Neural cell (in vitro differentiated cells): ENCODE measurements at regions not wholly inside any gene's neighbourhood (a gene's known extent, or its start where the extent isn't known, plus 50 kb on each side); places are given as distances from the start of the nearest gene placed in this dataset.
A peak's percentile ranks its signal among the peaks of the same experiment; 100 is the strongest.

ENCODE experiments used
- H2AFZ ChIP-seq: fragments of 200-600, 300-800 bp; sonication (generic), shearing (Covaris generic); 2 replicates; pipeline ENCODE4 v1.6.0; 2014; ENCODE audit warnings: low read depth, mild to moderate bottlenecking, antibody characterized with exemption, low read length, moderate library complexity
- H3F3A ChIP-seq: fragments of 200-600 bp; shearing (Covaris generic); 2 replicates; pipeline ENCODE4 v1.6.1; 2016; ENCODE audit warnings: mild to moderate bottlenecking, moderate library complexity, mixed read lengths, antibody characterized with exemption, low read length; ENCODE audit not compliant: insufficient read depth, poor library complexity, severe bottlenecking
- H3K27ac ChIP-seq: fragments of 200-600, 300-800 bp; sonication (generic), shearing (Covaris generic); 2 replicates; pipeline ENCODE4 v1.5.1; 2014; ENCODE audit warnings: mild to moderate bottlenecking, low read length, moderate library complexity
- H3K27me3 ChIP-seq: fragments of 300-800, 200-600 bp; sonication (generic), shearing (Covaris generic); 2 replicates; pipeline ENCODE4 v1.6.0; 2014; ENCODE audit warnings: mild to moderate bottlenecking, low read depth, low read length, moderate library complexity; ENCODE audit not compliant: insufficient read depth
- H3K36me3 ChIP-seq: fragments of 300-800, 200-600 bp; sonication (generic), shearing (Covaris generic); 2 replicates; pipeline ENCODE4 v1.5.1; 2014; ENCODE audit warnings: mild to moderate bottlenecking, antibody characterized with exemption, low read length, moderate library complexity; ENCODE audit not compliant: insufficient read depth
- H3K4me2 ChIP-seq: fragments of 300-800, 200-600 bp; sonication (generic), shearing (Covaris generic); 2 replicates; pipeline ENCODE4 v1.6.0; 2014; ENCODE audit warnings: mild to moderate bottlenecking, low read length
- H3K4me3 ChIP-seq: fragments of 300-800, 200-600 bp; sonication (generic), shearing (Covaris generic); 2 replicates; pipeline ENCODE4 v1.5.1; 2014; ENCODE audit warnings: mild to moderate bottlenecking, low read length, moderate library complexity
- H3K79me2 ChIP-seq: fragments of 200-600 bp; shearing (Covaris generic); replicated peaks from 2 replicates; pipeline ENCODE4 v1.6.0; 2014; ENCODE audit warnings: mild to moderate bottlenecking, low read length, moderate library complexity; ENCODE audit not compliant: insufficient read depth
- H3K9ac ChIP-seq: fragments of 300-800, 200-600 bp; sonication (generic), shearing (Covaris generic); 2 replicates; pipeline ENCODE4 v1.6.1; 2016; ENCODE audit warnings: mild to moderate bottlenecking, low read length, mixed read lengths
- H3K9me2 ChIP-seq: fragments of 200-600 bp; shearing (Covaris generic); 2 replicates; pipeline ENCODE4 v1.6.1; 2016; ENCODE audit warnings: mild to moderate bottlenecking, low read length, mixed read lengths; ENCODE audit not compliant: insufficient read depth
- H3K9me3 ChIP-seq: fragments of 200-600, 300-800 bp; sonication (generic), shearing (Covaris generic); 2 replicates; pipeline ENCODE4 v1.6.1; 2016; ENCODE audit warnings: mild to moderate bottlenecking, mixed run types, low read length, moderate library complexity, mixed read lengths
- H4K20me1 ChIP-seq: fragments of 200-600 bp; shearing (Covaris generic); 2 replicates; pipeline ENCODE4 v1.6.1; 2016; ENCODE audit warnings: mild to moderate bottlenecking, mixed run types; ENCODE audit not compliant: insufficient read depth
- CTCF ChIP-seq: fragments of 450-650 bp; IDR thresholded peaks from 2 replicates; pipeline ENCODE4 v1.5.1; 2014; ENCODE audit warnings: antibody characterized with exemption, mild to moderate bottlenecking, moderate library complexity; ENCODE audit not compliant: poor library complexity, severe bottlenecking
- EP300 ChIP-seq: fragments of 450-650 bp; conservative IDR thresholded peaks from 2 replicates; pipeline ENCODE4 v1.6.1; 2014; ENCODE audit warnings: antibody characterized with exemption, mild to moderate bottlenecking, moderate library complexity; ENCODE audit not compliant: poor library complexity, severe bottlenecking
- EZH2 ChIP-seq: fragments of 200-600, 300-800 bp; shearing (Covaris generic), sonication (generic); IDR thresholded peaks from 2 replicates; pipeline ENCODE4 v1.6.1; 2014; ENCODE audit warnings: antibody characterized with exemption, low read length, borderline replicate concordance, mild to moderate bottlenecking; ENCODE audit not compliant: insufficient read depth, poor library complexity, severe bottlenecking
- MXI1 ChIP-seq: fragments of 450-650 bp; conservative IDR thresholded peaks from 2 replicates; pipeline ENCODE4 v1.6.1; 2014; ENCODE audit warnings: antibody characterized with exemption, mild to moderate bottlenecking; ENCODE audit not compliant: poor library complexity, severe bottlenecking
- POLR2AphosphoS5 ChIP-seq: IDR thresholded peaks from 2 replicates; pipeline ENCODE4 v1.6.1; 2012
- RAD21 ChIP-seq: fragments of 450-650 bp; conservative IDR thresholded peaks from 2 replicates; pipeline ENCODE4 v1.6.1; 2014; ENCODE audit warnings: antibody characterized with exemption, mild to moderate bottlenecking, moderate library complexity
- REST ChIP-seq: IDR thresholded peaks from 2 replicates; pipeline ENCODE4 v1.6.1; 2012; ENCODE audit warnings: borderline replicate concordance
- SMC3 ChIP-seq: fragments of 450-650 bp; conservative IDR thresholded peaks from 2 replicates; pipeline ENCODE4 v1.6.1; 2014; ENCODE audit warnings: antibody characterized with exemption, mild to moderate bottlenecking, moderate library complexity; ENCODE audit not compliant: poor library complexity
- TAF1 ChIP-seq: IDR thresholded peaks from 2 replicates; pipeline ENCODE4 v1.6.1; 2012; ENCODE audit warnings: low read depth

- no peaks in the 10 kb centered on the region for H4K20me1 ChIP-seq
- TF ChIP-seq EP300 (no peak), REST (no peak), RAD21 (no peak), CTCF (no peak), MXI1 (no peak), TAF1 (no peak), EZH2 (no peak), SMC3 (no peak), POLR2AphosphoS5 (no peak)
- H3K9me2 ChIP-seq = no peaks in the 10 kb centered on the region
- no peaks in the 10 kb centered on the region for H3F3A ChIP-seq
- H3K9ac ChIP-seq = no peak overlapping the region
- H3K79me2 ChIP-seq = no peaks in the 10 kb centered on the region
- H3K4me2 ChIP-seq = no peak overlapping the region
- H3K27me3 ChIP-seq = no peaks in the 10 kb centered on the region
- H3K4me3 ChIP-seq = peak overlapping the region; percentile 3
- peak overlapping the region; percentile 68 for H3K27ac ChIP-seq
- no peak overlapping the region for H2AFZ ChIP-seq
- no peaks in the 10 kb centered on the region for H3K36me3 ChIP-seq
- no peaks in the 10 kb centered on the region for H3K9me3 ChIP-seq
Observed at GRCh38 chr11:79950172-79950571, 509.3 kb upstream of the TENM4 start.

- Histone ChIP-seq H4K20me1 (no peaks in the 10 kb centered on the region), H3K9ac (no peak overlapping the region), H3K27me3 (no peaks in the 10 kb centered on the region), H3K9me3 (no peaks in the 10 kb centered on the region), H3K27ac (peak overlapping the region; percentile 68), H3K4me2 (peak overlapping the region; percentile 2), H3K9me2 (no peaks in the 10 kb centered on the region), H3K4me3 (peak overlapping the region; percentile 26), H2AFZ (no peak overlapping the region), H3F3A (no peaks in the 10 kb centered on the region), H3K36me3 (no peaks in the 10 kb centered on the region), H3K79me2 (no peaks in the 10 kb centered on the region)
- TF ChIP-seq EP300 (peak; percentile 89), REST (peak; percentile 57), RAD21 (peak; percentile 26), CTCF (no peak), SMC3 (no peak), POLR2AphosphoS5 (peak; percentile 64)
Observed at GRCh38 chr11:79949574-79949973, 508.7 kb upstream of the TENM4 start.
